ENCODE measurements at regions not wholly inside any gene's neighbourhood (a gene's known extent, or its start where the extent isn't known, plus 50 kb on each side); places are given as distances from the start of the nearest gene placed in this dataset.
"Not testable (repeated sequence)": the region's sequence is repeated elsewhere in the genome, so short reads cannot be mapped to it uniquely, and the experiment has no call there.

GRCh38 chr2:188645986-188646385 is 328.2 kb upstream of the COL3A1 start:
- intact Hi-C loops (cut with DNase I): no loop called here
- DNase-seq (ENCODE audit: missing footprints) (no peak), ATAC-seq (no peak)

GRCh38 chr2:188647430-188648070 is 326.6 kb upstream of the COL3A1 start:
- DNase-seq (ENCODE audit: missing footprints): no peak
- intact Hi-C loops (cut with DNase I): no loop called here
- ATAC-seq: no peak

GRCh38 chr2:188659656-188660406 is 314.3 kb upstream of the COL3A1 start:
- ATAC-seq (no peak), DNase-seq (ENCODE audit: missing footprints) (no peak)
- intact Hi-C loops (cut with DNase I): no loop called here

GRCh38 chr2:188663301-188663700 is 310.9 kb upstream of the COL3A1 start:
- intact Hi-C loops (cut with DNase I): no loop called here
- no peak for ATAC-seq
- DNase-seq (ENCODE audit: missing footprints): no peak

- no peak for DNase-seq (ENCODE audit: missing footprints)
- peak; percentile 70 for ATAC-seq
- intact Hi-C loops (cut with DNase I): no loop called here
These were observed 309.8 kb upstream of the COL3A1 start for GRCh38 chr2:188664416-188664815.

- intact Hi-C loops (cut with DNase I): no loop called here
- no peak for ATAC-seq
These were observed 309.1 kb upstream of the COL3A1 start for GRCh38 chr2:188664951-188665595.

GRCh38 chr2:188665727-188666304 is 308.4 kb upstream of the COL3A1 start:
- no peak for DNase-seq (ENCODE audit: missing footprints)
- intact Hi-C loops (cut with DNase I): no loop called here
- ATAC-seq: no peak

More at GRCh38 chr2:188664951-188665595, 309.1 kb upstream of the COL3A1 start:
- no peak for DNase-seq (ENCODE audit: missing footprints)

GRCh38 chr2:188666503-188666902 is 307.7 kb upstream of the COL3A1 start:
- no peak for ATAC-seq

GRCh38 chr2:188668017-188668680 is 306.0 kb upstream of the COL3A1 start:
- DNase-seq (ENCODE audit: missing footprints) (no peak), ATAC-seq (no peak)
- intact Hi-C loops (cut with DNase I): no loop called here

More at GRCh38 chr2:188666503-188666902, 307.7 kb upstream of the COL3A1 start:
- DNase-seq (ENCODE audit: missing footprints): no peak
- intact Hi-C loops (cut with DNase I): no loop called here

GRCh38 chr2:188675391-188676009 is 298.7 kb upstream of the COL3A1 start:
- intact Hi-C loops (cut with DNase I): no loop called here
- no peak for ATAC-seq
- DNase-seq (ENCODE audit: missing footprints): no peak

- intact Hi-C loops (cut with DNase I): no loop called here
- no peak for ATAC-seq
- DNase-seq (ENCODE audit: missing footprints): no peak
These were observed 298.2 kb upstream of the COL3A1 start for GRCh38 chr2:188676010-188676400.

GRCh38 chr2:188677142-188677541 is 297.0 kb upstream of the COL3A1 start:
- intact Hi-C loops (cut with DNase I): no loop called here
- no peak for ATAC-seq
- no peak for DNase-seq (ENCODE audit: missing footprints)

- DNase-seq (ENCODE audit: missing footprints): no peak
- no peak for ATAC-seq
- intact Hi-C loops (cut with DNase I): no loop called here
These were observed 295.3 kb upstream of the COL3A1 start for GRCh38 chr2:188678882-188679281.

GRCh38 chr2:188682838-188683237 is 291.3 kb upstream of the COL3A1 start:
- ATAC-seq (no peak), DNase-seq (ENCODE audit: missing footprints) (no peak)
- intact Hi-C loops (cut with DNase I): no loop called here

GRCh38 chr2:188684795-188685194 is 289.4 kb upstream of the COL3A1 start:
- intact Hi-C loops (cut with DNase I): no loop called here
- DNase-seq (ENCODE audit: missing footprints) (no peak), ATAC-seq (no peak)

GRCh38 chr2:188693111-188693510 is 281.1 kb upstream of the COL3A1 start:
- intact Hi-C loops (cut with DNase I): no loop called here
- peak; percentile 50 for DNase-seq (ENCODE audit: missing footprints)
- ATAC-seq: no peak

GRCh38 chr2:188693771-188694170 is 280.4 kb upstream of the COL3A1 start:
- intact Hi-C loops (cut with DNase I): no loop called here
- DNase-seq (ENCODE audit: missing footprints) (no peak), ATAC-seq (no peak)

GRCh38 chr2:188695953-188696352 is 278.2 kb upstream of the COL3A1 start:
- DNase-seq (ENCODE audit: missing footprints): no peak
- intact Hi-C loops (cut with DNase I): no loop called here

GRCh38 chr2:188698151-188698550 is 276.0 kb upstream of the COL3A1 start:
- ATAC-seq; intact Hi-C loops (cut with DNase I): not testable (repeated sequence)

More at GRCh38 chr2:188695953-188696352, 278.2 kb upstream of the COL3A1 start:
- no peak for ATAC-seq

More at GRCh38 chr2:188698151-188698550, 276.0 kb upstream of the COL3A1 start:
- DNase-seq (ENCODE audit: missing footprints): not testable (repeated sequence)

Measured in Right ventricle myocardium inferior (tissue), 1 donor.